Stimulated activated CD4-positive, alpha-beta T cell treated with anti-CD3 and anti-CD28 coated beads, Interleukin-2, amount 100 ng/mL, for 48 hours (primary cell): ENCODE measurements at regions not wholly inside any gene's neighbourhood (a gene's known extent, or its start where the extent isn't known, plus 50 kb on each side); places are given as distances from the start of the nearest gene placed in this dataset.

ENCODE experiments used
- DNase-seq, 2 donors: peaks; one replicate each; pipeline ENCODE4 v3.0.0-alpha.2; 2020

GRCh38 chr12:125193376-125194152, 128.3 kb downstream of the AACS start:
- DNase-seq = no peak

- no peak for DNase-seq
These were observed 129.0 kb downstream of the AACS start for GRCh38 chr12:125194163-125194773.

- no peak for DNase-seq
These were observed 129.8 kb downstream of the AACS start for GRCh38 chr12:125194987-125195386.

GRCh38 chr12:125197326-125197725, 132.1 kb downstream of the AACS start:
- no peak for DNase-seq

- no peak for DNase-seq
These were observed 133.4 kb downstream of the AACS start for GRCh38 chr12:125198652-125199051.

- DNase-seq = no peak
These were observed 135.9 kb downstream of the AACS start for GRCh38 chr12:125201090-125201489.

GRCh38 chr12:125201940-125202339, 136.7 kb downstream of the AACS start:
- no peak for DNase-seq

- no peak for DNase-seq
These were observed 137.2 kb downstream of the AACS start for GRCh38 chr12:125202421-125202820.

GRCh38 chr12:125203145-125203765, 138.0 kb downstream of the AACS start:
- no peak for DNase-seq

GRCh38 chr12:125205386-125205785, 140.2 kb downstream of the AACS start:
- DNase-seq = no peak

- no peak for DNase-seq
These were observed 141.5 kb downstream of the AACS start for GRCh38 chr12:125206711-125207110.

GRCh38 chr12:125208334-125208733, 143.1 kb downstream of the AACS start:
- DNase-seq = no peak

GRCh38 chr12:125208942-125209341, 143.7 kb downstream of the AACS start:
- no peak for DNase-seq

- no peak for DNase-seq
These were observed 145.0 kb downstream of the AACS start for GRCh38 chr12:125210104-125210755.

- no peak for DNase-seq
These were observed 146.2 kb downstream of the AACS start for GRCh38 chr12:125211464-125211863.

GRCh38 chr12:125214289-125214688, 149.1 kb downstream of the AACS start:
- DNase-seq = no peak

GRCh38 chr12:125216756-125217155, 151.5 kb downstream of the AACS start:
- DNase-seq = no peak

GRCh38 chr12:125217308-125217707, 152.1 kb downstream of the AACS start:
- no peak for DNase-seq

- DNase-seq = no peak
These were observed 153.7 kb downstream of the AACS start for GRCh38 chr12:125218952-125219351.

GRCh38 chr12:125220404-125221273, 155.4 kb downstream of the AACS start:
- no peak for DNase-seq

GRCh38 chr12:125221602-125222001, 156.4 kb downstream of the AACS start:
- no peak for DNase-seq

GRCh38 chr12:125222876-125223275, 157.6 kb downstream of the AACS start:
- no peak for DNase-seq

- no peak for DNase-seq
These were observed 160.4 kb downstream of the AACS start for GRCh38 chr12:125225641-125226040.
